Esophagus squamous epithelium (tissue), 5 donors: ENCODE measurements at regions not wholly inside any gene's neighbourhood (a gene's known extent, or its start where the extent isn't known, plus 50 kb on each side); places are given as distances from the start of the nearest gene placed in this dataset.

ENCODE experiments used
- DNase-seq: peaks from one replicate; lab custom pipeline; 2025; lab: John Stamatoyannopoulos, UW
- H3K27ac ChIP-seq, 4 donors: fragments of 200-600 bp; sonication (generic); one replicate each; pipeline ENCODE4 v1.5.1; 2016 to 2019; ENCODE audit warnings: mild to moderate bottlenecking in 1 of 4
- H3K27me3 ChIP-seq, 4 donors: fragments of 200-600 bp; sonication (generic); 1 replicate in 3 of 4; 2 replicates in 1 of 4; pipeline versions ENCODE4 v1.5.1 to v1.6.0; 2017 to 2021; ENCODE audit warnings: antibody characterized with exemption in 1 of 4
- H3K36me3 ChIP-seq, 3 donors: fragments of 200-600 bp; sonication (generic); one replicate each; pipeline ENCODE4 v1.5.1; 2016 to 2019
- H3K4me1 ChIP-seq, 3 donors: fragments of 200-600 bp; sonication (generic); one replicate each; pipeline ENCODE4 v1.5.1; 2017 to 2019
- H3K4me3 ChIP-seq, 4 donors: fragments of 200-600 bp; sonication (generic); 1 replicate in 3 of 4; 2 replicates in 1 of 4; pipeline ENCODE4 v1.5.1; 2016 to 2019; ENCODE audit warnings: mild to moderate bottlenecking in 2 of 4, moderate library complexity in 1 of 4
- H3K9me3 ChIP-seq, 3 donors: fragments of 200-600 bp; sonication (generic); one replicate each; pipeline ENCODE4 v1.5.1; 2016 to 2019
- CTCF ChIP-seq, 6 experiments: fragments of 450-650 bp in 4 of 6; fragments of 200-600 bp in 2 of 6; sonication (generic) in 2 of 6; IDR thresholded peaks; one replicate each; pipeline ENCODE4 v1.5.1; 2016 to 2019; ENCODE audit warnings: antibody characterized with exemption in 6 of 6, mild to moderate bottlenecking in 4 of 6, moderate library complexity in 4 of 6
- POLR2A ChIP-seq, 4 donors: fragments of 450-650 bp; IDR thresholded peaks; one replicate each; pipeline ENCODE4 v1.6.1; 2017; ENCODE audit warnings: antibody characterized with exemption in 4 of 4, mild to moderate bottlenecking in 4 of 4, moderate library complexity in 3 of 4
- WGBS, 2 donors: methylation state at CpG; one replicate each; pipeline ENCODE4 v1.1.5; 2018; 5-methylcytosine and 5-hydroxymethylcytosine counted together
- intact Hi-C: fragments of 100-400 bp; cut with DNase I; formaldehyde crosslinking; loops from one replicate; pipeline ENCODE4 v1.15.0; 2022
- donor health status: DM: yes; HTN: yes; CAD: no.

DNA sequence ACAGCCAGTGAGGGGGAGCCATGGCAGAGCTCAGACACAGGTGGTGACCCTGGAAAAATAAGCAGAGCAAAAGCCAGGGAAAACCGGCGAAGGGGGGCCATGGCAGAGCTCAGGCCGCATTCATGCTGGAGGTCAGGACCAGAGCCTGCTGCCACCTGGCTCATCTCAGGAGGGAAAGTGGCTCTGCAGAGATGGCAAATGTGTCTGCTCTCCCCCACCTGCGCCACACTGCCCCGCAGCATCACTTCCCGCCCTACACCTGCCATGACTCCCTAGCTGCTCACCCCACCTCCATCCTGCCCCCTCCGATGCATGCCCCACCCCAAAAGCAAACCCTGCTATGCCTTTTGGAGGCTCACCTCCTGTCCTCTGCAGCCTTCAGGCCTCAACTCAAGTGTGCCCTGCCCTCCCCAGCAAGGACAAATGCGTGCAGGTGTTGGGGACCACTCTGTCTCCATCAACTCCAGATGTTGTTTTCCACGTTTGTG, 123.2 kb upstream of the FGF3 start:
- Histone ChIP-seq H3K27me3 (peaks cover 0 to 66% (median 0%) of the 10 kb centered on the region in 4 donors), H3K36me3 (no peaks in the 10 kb centered on the region), H3K4me1 (no peaks in the 10 kb centered on the region), H3K9me3 (no peaks in the 10 kb centered on the region), H3K4me3 (no peak overlapping the region), H3K27ac (no peak overlapping the region)
- TF ChIP-seq CTCF (IDR thresholded peaks at IDR 0.05) (no peak), POLR2A (IDR thresholded peaks at IDR 0.05) (no peak)
- WGBS, 2 donors = 63 to 83% methylated on average over 3 to 6 of the region's 9 CpGs
- no peak for DNase-seq
- intact Hi-C loops = no loop called here

- no peaks in the 10 kb centered on the region for H3K36me3 ChIP-seq
- H3K9me3 ChIP-seq = no peaks in the 10 kb centered on the region
- no peaks in the 10 kb centered on the region for H3K4me1 ChIP-seq
- WGBS, 2 donors = 65 to 76% methylated on average over 6 of the region's 6 CpGs
- H3K27me3 ChIP-seq = peaks cover 0 to 66% (median 0%) of the 10 kb centered on the region in 4 donors
- intact Hi-C loops = no loop called here
- TF ChIP-seq POLR2A (IDR thresholded peaks at IDR 0.05) (no peak), CTCF (IDR thresholded peaks at IDR 0.05) (peak in 2 of 6 experiments; percentile 21 to 27)
- no peak for DNase-seq
- no peak overlapping the region for H3K4me3 ChIP-seq
- peak overlapping the region in 2 of 4 donors; percentile 11 to 18 for H3K27ac ChIP-seq
Observed at GRCh38 chr11:69943066-69943465, 123.8 kb upstream of the FGF3 start.

- 87% methylated on average over 7 of the region's 11 CpGs; no CpG with 5 or more reads in 1 of the 2 donors for WGBS, 2 donors
- Histone ChIP-seq H3K36me3 (no peaks in the 10 kb centered on the region), H3K27me3 (peaks cover 0 to 63% (median 0%) of the 10 kb centered on the region in 4 donors), H3K9me3 (no peaks in the 10 kb centered on the region), H3K4me3 (no peak overlapping the region), H3K4me1 (peaks cover 0 to 4% (median 0%) of the 10 kb centered on the region in 3 donors), H3K27ac (peak overlapping the region in 2 of 4 donors; percentile 11 to 18)
- intact Hi-C loops = no loop called here
- no peak for TF ChIP-seq CTCF (IDR thresholded peaks at IDR 0.05)
- TF ChIP-seq POLR2A (IDR thresholded peaks at IDR 0.05) = no peak
- DNase-seq = no peak
Observed at GRCh38 chr11:69943506-69943905, 124.3 kb upstream of the FGF3 start.

GRCh38 chr11:69944146-69944795, 125.1 kb upstream of the FGF3 start:
- intact Hi-C loops = no loop called here
- no peak for TF ChIP-seq CTCF (IDR thresholded peaks at IDR 0.05)
- TF ChIP-seq POLR2A (IDR thresholded peaks at IDR 0.05) = no peak
- Histone ChIP-seq H3K27me3 (peaks cover 0 to 66% (median 0%) of the 10 kb centered on the region in 4 donors), H3K9me3 (no peaks in the 10 kb centered on the region), H3K4me1 (peaks cover 0 to 12% (median 0%) of the 10 kb centered on the region in 3 donors), H3K4me3 (no peak overlapping the region), H3K27ac (peak overlapping the region in 1 of 4 donors; percentile 9), H3K36me3 (no peaks in the 10 kb centered on the region)
- 51 to 93% methylated on average over 2 to 7 of the region's 10 CpGs for WGBS, 2 donors
- no peak for DNase-seq

DNA sequence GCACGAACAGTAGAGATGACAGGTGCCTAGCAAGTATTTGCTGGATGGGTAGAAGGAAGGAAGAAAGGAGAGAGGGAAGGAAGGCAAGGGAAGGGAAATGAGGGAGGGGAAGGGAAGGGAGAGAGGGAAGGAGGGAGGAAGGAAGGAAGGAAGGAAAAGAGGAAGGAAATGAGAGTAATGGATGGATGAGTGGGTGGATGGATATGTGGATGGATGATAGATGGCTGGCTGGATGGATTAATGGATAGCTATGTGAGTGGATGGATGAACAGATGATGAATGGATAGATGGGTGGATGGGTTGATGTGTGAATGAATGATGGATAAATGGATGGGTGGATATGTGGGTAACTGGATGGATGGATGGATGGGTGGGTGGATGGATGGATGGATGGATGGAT, 125.9 kb upstream of the FGF3 start:
- no peak for DNase-seq
- TF ChIP-seq POLR2A (IDR thresholded peaks at IDR 0.05) (no peak), CTCF (IDR thresholded peaks at IDR 0.05) (no peak)
- Histone ChIP-seq H3K4me1 (peaks cover 0 to 19% (median 0%) of the 10 kb centered on the region in 3 donors), H3K27ac (no peak overlapping the region), H3K9me3 (peaks cover 0 to 1% (median under 1%) of the 10 kb centered on the region in 3 donors), H3K27me3 (peaks cover 0 to 66% (median 0%) of the 10 kb centered on the region in 4 donors), H3K36me3 (no peaks in the 10 kb centered on the region), H3K4me3 (no peak overlapping the region)
- intact Hi-C loops = no loop called here
- 42 to 72% methylated on average over 1 of the region's 1 CpG for WGBS, 2 donors
